Panc1 (cell line): ENCODE measurements at regions not wholly inside any gene's neighbourhood (a gene's known extent, or its start where the extent isn't known, plus 50 kb on each side); places are given as distances from the start of the nearest gene placed in this dataset.
A peak's percentile ranks its signal among the peaks of the same experiment; 100 is the strongest.

ENCODE experiments used
- ATAC-seq: fragments of 200-7000 bp; cut with Tn5 transposase; 2 replicates; pipeline ENCODE4 v1.9.1; 2020; ENCODE audit warnings: mild to moderate bottlenecking, moderate library complexity
- BruUV-seq: library from RNA; stranded (reverse); fragments of 400-500 nt; replicated peaks from 2 replicates; lab custom pipeline; 2021; lab: Mats Ljungman, UMichigan
- CTCF ChIA-PET: fragments of 300-600 bp; sonication (Branson Sonifier 250); formaldehyde crosslinking; loops from one replicate; lab custom pipeline; 2022; ENCODE audit warnings: antibody characterized with exemption; lab: Charles Lee
- POLR2A ChIA-PET: fragments of 300-600 bp; sonication (Branson Sonifier 250); formaldehyde crosslinking; loops from one replicate; lab custom pipeline; 2022; ENCODE audit warnings: antibody characterized with exemption; lab: Charles Lee
- DNase-seq: peaks from one replicate; pipeline ENCODE4 v3.0.0-alpha.2; 2010; ENCODE audit warnings: low read depth, low spot score
- H3K27ac ChIP-seq: 2 replicates; pipeline ENCODE4 v1.5.1; 2011; ENCODE audit warnings: mild to moderate bottlenecking, low read length, inconsistent platforms
- H3K27me3 ChIP-seq: fragments of 200-500 bp; sonication (Bioruptor generic); 2 replicates; pipeline ENCODE4 v1.6.0; 2014; ENCODE audit warnings: low read length, inconsistent platforms; ENCODE audit not compliant: control insufficient read depth, insufficient read depth
- H3K36me3 ChIP-seq: fragments of 200-500 bp; sonication (Bioruptor generic); 2 replicates; pipeline ENCODE4 v1.5.1; 2014; ENCODE audit warnings: inconsistent platforms, mild to moderate bottlenecking, low read length, moderate library complexity; ENCODE audit not compliant: control insufficient read depth, insufficient read depth
- H3K4me1 ChIP-seq: 2 replicates; pipeline ENCODE4 v1.5.1; 2011; ENCODE audit warnings: inconsistent platforms, mild to moderate bottlenecking, low read length, moderate library complexity; ENCODE audit not compliant: control insufficient read depth, insufficient read depth
- H3K4me3 ChIP-seq, 2 experiments: 2 replicates each; pipeline ENCODE4 v1.5.1; 2011 to 2012; ENCODE audit warnings: low read depth in 2 of 2, low read length in 2 of 2, mild to moderate bottlenecking in 2 of 2, inconsistent platforms in 1 of 2, moderate library complexity in 1 of 2
- H3K9me3 ChIP-seq: fragments of 200-500 bp; sonication (Bioruptor generic); 2 replicates; pipeline ENCODE4 v1.5.1; 2014; ENCODE audit warnings: low read depth, mild to moderate bottlenecking, inconsistent platforms, low read length, moderate library complexity; ENCODE audit not compliant: control insufficient read depth, insufficient read depth
- CTCF ChIP-seq: fragments of 450-650 bp; IDR thresholded peaks from 2 replicates; pipeline ENCODE4 v1.5.1; 2017; ENCODE audit warnings: mild to moderate bottlenecking
- POLR2AphosphoS5 ChIP-seq: IDR thresholded peaks from 2 replicates; pipeline ENCODE4 v1.6.1; 2012; ENCODE audit warnings: mild to moderate bottlenecking, low read depth, low read length, moderate library complexity
- REST ChIP-seq, 2 experiments: IDR thresholded peaks; 2 replicates each; pipeline ENCODE4 v1.6.1; 2011 to 2012; ENCODE audit warnings: low read depth in 2 of 2, control low read depth in 1 of 2, low read length in 1 of 2, mild to moderate bottlenecking in 1 of 2, moderate library complexity in 1 of 2; ENCODE audit not compliant: insufficient read depth in 1 of 2
- SIN3A ChIP-seq: IDR thresholded peaks from 2 replicates; pipeline ENCODE4 v1.6.1; 2012; ENCODE audit warnings: low read depth, mild to moderate bottlenecking, low read length, moderate library complexity, borderline replicate concordance; ENCODE audit not compliant: insufficient read depth
- TCF7L2 ChIP-seq: IDR thresholded peaks from 2 replicates; pipeline ENCODE4 v1.6.1; 2011; ENCODE audit warnings: mild to moderate bottlenecking, low read depth, low read length, inconsistent platforms
- in situ Hi-C: cut with HindIII; loops from 2 replicates; pipeline ENCODE4 v1.10.0; 2016; ENCODE audit warnings: low sequenced_read_pairs, low pct_unique_long_range_greater_than_20kb
- intact Hi-C: fragments of 100-400 bp; cut with micrococcal nuclease; formaldehyde crosslinking; loops from one replicate; pipeline ENCODE4 v1.10.0; 2022; ENCODE audit not compliant: unreplicated experiment

- no peaks in the 10 kb centered on the region for H3K27me3 ChIP-seq
- no TSS peak for BruUV-seq
- TF ChIP-seq REST (IDR thresholded peaks at IDR 0.05; ENCODE audit: insufficient read depth in 1 of 2, low read depth in 2 of 2, low read length in 1 of 2), result no peak
- no peak for TF ChIP-seq POLR2AphosphoS5
- no peak for TF ChIP-seq CTCF
- TF ChIP-seq TCF7L2, result no peak
- no peak for TF ChIP-seq SIN3A
- ATAC-seq, result no peak
- intact Hi-C loops (no loop called here), in situ Hi-C loops (no loop called here)
- no peak for DNase-seq
- ChIA-PET CTCF (no interaction called here), POLR2A (no interaction called here)
- H3K4me1 ChIP-seq, result 0 out of 2 replicates have a peak, but pooled peaks cover 2% of the 10 kb centered on the region
- no peaks in the 10 kb centered on the region for H3K9me3 ChIP-seq
- H3K36me3 ChIP-seq, result no peaks in the 10 kb centered on the region
- 0 out of 2 replicates have a peak overlapping the region, but pooled peaks have one; percentile 19 for H3K27ac ChIP-seq
- H3K4me3 ChIP-seq, result no peak overlapping the region
Measured at GRCh38 chr5:104146652-104147051, 584.1 kb upstream of the NUDT12 start.

GRCh38 chr5:104139840-104140239, 577.3 kb upstream of the NUDT12 start:
- in situ Hi-C loops (no loop called here), intact Hi-C loops (no loop called here)
- H3K9me3 ChIP-seq, result peaks cover 3% of the 10 kb centered on the region; the same call in 1 of the 2 replicates
- no TSS peak for BruUV-seq
- ChIA-PET CTCF (interaction anchor here (0.6 kb wide), 1 partner anchor 453 kb away, joined by 4 read pairs; no protein-coding TSS in a partner anchor), POLR2A (no interaction called here)
- no peaks in the 10 kb centered on the region for H3K36me3 ChIP-seq
- TF ChIP-seq CTCF (no peak), REST (IDR thresholded peaks at IDR 0.05; ENCODE audit: insufficient read depth in 1 of 2, low read depth in 2 of 2, low read length in 1 of 2) (no peak), SIN3A (no peak), POLR2AphosphoS5 (no peak), TCF7L2 (no peak)
- ATAC-seq, result no peak
- no peak overlapping the region for H3K27ac ChIP-seq
- no peak overlapping the region for H3K4me3 ChIP-seq
- no peaks in the 10 kb centered on the region for H3K4me1 ChIP-seq
- no peak for DNase-seq
- no peaks in the 10 kb centered on the region for H3K27me3 ChIP-seq
